HG02571 (cell line): ENCODE measurements at regions not wholly inside any gene's neighbourhood (a gene's known extent, or its start where the extent isn't known, plus 50 kb on each side); places are given as distances from the start of the nearest gene placed in this dataset.
"Not testable (repeated sequence)": the region's sequence is repeated elsewhere in the genome, so short reads cannot be mapped to it uniquely, and the experiment has no call there.

Source experiments
- ATAC-seq: cut with Tn5 transposase; IDR thresholded peaks from one replicate; pipeline ENCODE4 v1.9.1; 2021; ENCODE audit warnings: mild to moderate bottlenecking, moderate library complexity; ENCODE audit not compliant: unreplicated experiment

DNA sequence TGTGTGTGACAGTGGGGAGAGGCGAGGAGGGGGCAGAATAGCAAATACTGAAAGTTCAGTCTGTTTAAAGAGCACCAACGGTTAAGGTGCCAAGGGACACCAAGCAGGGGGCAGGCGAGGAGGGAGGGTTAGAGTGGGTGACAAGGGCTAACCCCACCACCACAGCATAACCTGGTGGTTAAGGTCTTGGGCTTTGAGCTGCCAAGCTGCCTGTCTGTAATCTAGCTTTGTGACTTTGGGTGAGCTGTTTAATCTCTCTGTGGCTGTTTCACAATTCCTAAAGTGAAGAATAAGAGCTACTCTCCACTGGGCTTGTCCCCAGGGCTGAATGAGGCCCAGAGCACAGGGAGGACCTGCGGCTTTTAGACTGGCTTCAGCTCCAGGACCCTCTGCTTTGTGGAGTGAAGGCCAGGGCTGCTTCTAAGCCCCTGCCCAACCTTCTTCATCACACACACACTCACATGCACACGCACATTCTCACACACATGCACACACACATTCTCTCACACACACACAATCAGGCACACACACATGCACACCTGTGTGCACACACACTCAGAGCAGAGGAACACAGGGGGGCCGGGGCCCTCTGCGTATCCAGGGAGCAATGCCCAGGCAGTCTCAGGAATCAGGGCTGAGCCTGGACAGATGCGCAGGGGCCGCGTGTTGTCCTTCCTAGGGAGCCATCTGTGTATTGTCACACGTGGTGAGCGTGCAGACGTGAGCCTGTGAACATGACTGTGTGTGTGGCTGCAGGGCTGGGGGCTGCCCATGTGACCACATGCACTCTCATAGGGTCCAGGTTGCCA is 101.6 kb upstream of the TARDBP start:
- ATAC-seq, result no peak

DNA sequence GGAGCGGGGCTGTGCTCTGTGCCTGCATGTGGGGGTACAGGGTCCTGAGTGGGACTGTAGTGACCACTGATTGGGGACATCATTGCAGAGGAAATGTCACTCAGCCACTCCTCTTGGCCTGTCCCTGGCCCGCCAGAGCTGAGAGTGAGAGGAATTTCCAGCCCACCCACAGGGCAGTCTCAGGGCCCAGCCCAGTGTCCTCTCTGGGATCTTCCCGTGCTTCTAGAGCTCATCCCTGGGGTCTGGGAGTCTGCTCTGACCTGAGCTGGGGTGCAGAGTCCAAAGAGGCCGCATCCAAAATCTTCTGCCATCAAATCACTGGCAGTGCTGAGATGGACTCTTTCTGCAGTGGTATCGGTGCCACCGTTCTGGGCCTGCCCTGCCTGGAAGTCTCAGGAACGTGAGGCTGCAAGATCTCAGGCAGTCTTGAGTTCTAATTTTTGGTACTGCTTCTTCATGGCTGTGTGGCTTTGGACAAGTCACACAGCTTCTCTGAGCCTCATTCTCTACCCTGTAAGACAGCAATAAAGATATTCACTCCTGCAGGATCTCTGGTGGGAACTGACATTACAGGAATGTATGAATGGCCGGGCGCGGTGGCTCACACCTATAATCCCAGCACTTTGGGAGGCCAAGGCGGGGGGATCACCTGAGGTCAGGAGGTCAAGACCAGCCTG is 100.8 kb upstream of the TARDBP start:
- no peak for ATAC-seq

DNA sequence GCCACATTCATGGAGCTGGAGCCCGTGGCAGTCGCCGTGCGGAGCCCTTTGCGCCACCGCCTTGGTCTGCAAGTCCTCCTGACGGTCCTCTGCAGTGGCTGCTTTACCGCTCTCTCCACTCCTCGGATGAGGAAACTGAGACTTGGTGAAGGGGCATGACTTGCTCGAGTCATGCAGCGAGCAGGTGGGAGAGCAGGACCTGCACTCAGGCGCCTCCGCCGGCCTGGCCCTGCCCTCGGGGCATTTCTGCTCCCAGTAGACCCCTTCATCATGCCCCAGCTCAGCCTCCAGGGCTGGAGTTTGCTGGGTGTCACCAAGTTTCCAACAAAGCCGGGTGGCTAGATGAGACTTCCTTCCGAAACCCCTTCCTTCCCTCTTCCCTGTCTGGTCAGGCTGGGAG is 100.0 kb upstream of the TARDBP start:
- ATAC-seq, result no peak

DNA sequence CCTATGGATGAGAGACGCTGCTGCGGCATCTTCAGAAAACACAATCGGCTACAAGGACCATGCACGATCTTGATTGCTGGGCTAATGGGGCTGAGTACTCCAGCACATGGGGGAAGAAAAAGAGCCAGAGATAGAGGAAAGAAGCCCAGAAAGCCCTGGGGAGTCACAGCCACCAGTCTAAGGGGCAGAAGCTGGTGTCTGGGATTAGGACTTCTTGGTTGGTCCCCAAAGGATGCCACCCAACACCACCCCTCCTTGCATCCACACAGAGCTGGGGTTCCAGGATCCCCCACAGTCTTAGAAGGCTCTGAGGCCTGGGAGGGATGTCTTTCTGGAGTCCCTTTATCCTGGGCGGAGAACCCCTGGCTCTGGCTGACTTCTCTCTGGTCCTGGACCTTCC is 98.4 kb upstream of the TARDBP start:
- ATAC-seq, result no peak

DNA sequence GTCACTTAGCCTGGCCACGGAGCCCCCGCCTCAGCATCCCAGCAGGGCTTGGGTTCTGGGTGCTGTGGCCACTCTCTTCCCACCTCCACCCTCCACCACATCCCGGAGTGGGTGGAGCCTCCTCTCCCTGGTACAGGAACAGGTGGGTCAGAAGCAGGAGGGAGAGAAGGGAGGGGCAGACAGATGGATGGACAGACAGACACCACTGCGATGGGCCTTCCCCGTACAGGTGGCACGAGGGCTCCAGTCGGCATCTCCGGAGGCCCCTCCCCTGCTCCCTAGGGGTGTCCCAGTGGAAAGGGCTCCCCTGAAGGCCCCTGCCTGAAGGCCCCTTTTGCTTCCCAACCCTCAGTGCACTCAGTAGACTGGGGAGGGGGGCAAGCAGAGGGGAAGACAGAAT is 96.9 kb upstream of the TARDBP start:
- no peak for ATAC-seq

DNA sequence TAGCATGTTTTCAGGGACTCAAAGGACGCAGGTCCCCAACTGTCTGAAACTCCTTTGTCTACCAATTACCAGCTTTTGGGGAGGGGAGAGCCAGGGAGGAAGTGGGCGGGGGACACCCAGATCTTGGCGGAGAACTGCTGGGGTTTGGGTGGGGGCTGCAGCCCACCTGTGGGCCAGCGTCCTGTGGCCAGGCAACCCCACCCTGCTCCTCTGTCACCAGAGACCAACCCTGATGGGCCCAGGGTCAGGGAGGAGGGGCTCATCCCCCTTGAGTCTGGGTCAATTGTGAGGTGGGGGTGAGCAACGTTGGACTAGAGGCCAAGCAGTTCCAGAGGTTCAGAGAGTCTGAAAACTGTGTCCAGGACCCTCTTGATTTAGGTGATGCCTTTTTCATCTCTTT is 96.1 kb upstream of the TARDBP start:
- ATAC-seq, result no peak

DNA sequence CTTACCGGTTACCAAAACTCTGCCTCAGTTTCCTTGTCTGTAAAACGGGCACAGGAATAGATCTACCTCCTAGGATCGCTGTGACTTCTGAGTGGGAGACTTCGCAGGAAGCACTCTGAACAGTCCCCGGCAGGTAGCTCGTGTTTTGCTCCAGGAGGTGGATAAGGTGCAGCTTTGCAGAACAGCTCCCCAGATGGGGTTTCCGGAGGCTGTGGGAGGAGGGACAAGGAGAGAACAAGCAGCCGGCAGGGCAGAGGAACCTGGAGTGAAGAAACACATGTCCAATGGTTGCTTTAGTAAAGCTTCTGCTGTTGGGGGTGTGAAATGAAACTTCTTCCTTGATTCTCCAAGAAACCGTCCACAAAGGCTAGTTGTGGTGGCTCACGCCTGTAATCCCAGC is 95.5 kb upstream of the TARDBP start:
- ATAC-seq, result no peak

DNA sequence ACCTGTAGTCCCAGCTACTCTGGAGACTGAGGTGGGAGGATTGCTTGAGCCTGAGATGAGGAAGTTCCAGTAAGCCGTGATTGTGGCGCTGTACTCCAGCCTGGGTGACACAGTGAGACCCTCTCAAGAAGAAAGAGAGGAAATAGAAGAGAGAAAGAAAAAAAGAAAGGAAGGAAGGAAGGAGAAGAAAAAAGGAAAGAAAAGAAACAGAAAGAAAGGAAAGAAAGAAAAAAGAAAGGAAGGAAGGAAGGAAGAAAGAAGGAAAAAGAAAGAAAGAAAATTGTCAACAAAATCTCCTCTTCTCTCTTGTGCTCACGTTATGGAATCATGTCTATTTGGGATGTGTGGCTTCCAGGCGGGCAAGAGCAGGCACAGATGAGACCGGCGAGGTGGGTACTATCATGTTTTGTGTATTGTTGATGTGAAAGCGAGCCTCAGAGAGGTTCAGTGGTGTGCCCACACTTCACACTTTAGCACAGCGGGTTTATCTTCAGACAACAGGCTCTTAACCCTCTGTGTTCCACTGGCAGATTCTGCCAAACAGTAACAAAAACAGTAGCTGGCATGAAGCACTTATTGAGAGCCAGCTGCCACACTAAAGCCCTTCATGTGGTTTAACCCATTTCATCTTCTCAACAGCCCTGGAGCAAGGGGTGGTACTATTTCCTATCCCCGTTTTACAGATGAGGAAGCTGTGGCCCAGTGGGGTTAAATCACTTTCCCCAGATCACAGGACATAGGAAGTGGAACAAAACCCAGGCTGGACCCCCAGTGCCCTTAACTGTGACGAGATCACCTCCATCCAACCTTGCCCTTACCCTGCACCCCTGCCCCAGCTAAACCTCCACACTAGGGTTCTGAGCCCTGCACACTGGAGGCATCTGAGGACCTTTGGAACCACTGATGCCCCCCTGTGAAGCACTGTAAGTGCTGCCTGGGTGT is 94.7 kb upstream of the TARDBP start:
- no peak for ATAC-seq

DNA sequence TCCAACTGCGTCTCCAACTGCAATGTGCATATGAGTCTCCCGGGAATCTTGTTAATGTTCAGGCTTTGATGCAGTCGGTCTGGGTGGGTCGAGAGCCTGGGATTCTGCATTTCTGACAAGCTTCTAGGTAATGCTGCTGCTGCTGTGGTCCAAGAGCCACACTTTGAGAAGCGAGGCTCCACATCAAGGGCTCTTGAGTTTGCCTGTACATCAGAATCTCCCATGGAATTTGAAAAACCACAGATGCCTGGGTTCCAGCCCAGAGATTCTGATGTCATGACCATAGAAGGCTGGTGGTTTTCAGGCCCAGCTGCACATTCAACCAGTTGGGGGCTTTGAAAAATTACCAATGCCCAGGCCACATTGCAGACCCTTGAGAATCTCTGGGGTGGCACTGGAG is 93.9 kb upstream of the TARDBP start:
- ATAC-seq, result no peak

DNA sequence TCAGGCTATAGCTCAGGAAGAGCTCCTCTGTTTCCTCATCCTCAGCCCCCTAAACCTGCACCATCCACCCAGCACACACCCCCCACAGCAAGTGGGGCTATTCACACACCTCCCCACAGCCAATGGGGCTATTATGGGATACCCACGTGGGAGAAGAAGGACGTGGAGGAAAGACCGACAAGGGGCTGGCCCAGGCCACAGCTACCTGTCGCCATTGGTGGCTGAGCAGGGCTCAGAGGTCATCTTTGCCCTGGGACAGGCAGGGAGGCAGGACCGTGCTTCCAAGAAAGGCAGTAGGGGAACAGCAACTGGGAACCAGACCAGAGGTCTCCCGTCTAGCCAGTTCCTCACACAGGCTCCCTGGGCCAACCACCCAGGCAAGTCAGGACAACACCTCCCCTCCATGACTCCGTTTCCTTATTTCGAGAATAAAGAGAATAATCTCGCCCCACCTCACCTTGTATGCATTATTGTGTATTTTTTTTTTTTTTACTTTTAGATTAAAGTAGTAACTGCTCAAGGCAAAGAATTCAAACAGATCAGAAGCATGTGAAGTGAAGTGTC is 92.3 kb upstream of the TARDBP start:
- ATAC-seq, result no peak

DNA sequence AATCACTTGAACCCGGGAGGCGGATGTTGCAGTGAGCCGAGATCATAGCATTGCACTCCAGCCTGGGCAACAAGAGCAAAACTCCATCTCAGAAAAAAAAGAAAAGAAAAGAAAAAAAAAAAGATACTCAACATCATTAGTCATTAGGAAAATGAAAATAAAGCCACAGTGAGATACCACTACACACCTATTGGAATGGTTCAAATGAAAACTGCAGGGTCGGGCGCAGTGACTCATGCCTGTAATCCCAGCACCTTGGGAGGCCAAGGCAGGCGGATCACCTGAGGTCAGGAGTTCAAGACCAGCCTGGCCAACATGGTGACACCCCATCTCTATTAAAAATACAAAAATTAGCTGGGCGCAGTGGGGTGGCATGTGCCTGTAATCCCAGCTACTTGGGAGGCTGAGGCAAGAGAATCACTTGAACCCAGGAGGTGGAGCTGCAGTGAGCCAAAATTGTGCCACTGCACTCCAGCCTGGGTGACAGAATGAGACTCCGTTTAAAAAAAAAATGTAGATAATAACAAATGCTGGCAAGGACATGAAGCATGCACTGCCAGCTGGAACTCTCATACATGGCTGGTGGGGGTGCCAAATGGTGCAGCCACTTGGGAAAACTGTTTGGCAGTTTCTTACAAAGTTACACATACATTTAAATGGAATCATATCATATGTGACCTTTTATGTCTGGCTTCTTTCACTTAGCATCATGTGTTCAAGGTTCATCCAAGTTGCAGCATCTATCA is 90.0 kb upstream of the TARDBP start:
- not testable (repeated sequence) for ATAC-seq

DNA sequence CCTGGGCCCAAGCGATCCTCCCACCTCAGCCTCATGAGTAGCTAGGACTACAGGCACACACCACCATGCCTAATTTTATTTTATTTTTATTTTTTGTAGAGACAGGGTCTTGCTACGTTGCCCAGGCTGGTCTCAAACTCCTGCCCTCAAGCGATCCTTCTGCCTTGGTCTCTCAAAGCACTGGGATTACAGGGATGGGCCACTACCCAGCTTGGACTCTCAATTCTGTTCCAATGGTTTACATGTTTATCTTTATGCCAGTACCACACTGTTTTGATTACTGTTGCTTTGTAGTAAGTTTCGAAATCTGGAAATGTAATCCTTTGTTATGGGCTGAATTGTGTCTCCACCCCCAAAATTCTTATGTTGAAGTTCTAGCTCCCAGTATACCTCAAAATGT is 88.4 kb upstream of the TARDBP start:
- no peak for ATAC-seq

DNA sequence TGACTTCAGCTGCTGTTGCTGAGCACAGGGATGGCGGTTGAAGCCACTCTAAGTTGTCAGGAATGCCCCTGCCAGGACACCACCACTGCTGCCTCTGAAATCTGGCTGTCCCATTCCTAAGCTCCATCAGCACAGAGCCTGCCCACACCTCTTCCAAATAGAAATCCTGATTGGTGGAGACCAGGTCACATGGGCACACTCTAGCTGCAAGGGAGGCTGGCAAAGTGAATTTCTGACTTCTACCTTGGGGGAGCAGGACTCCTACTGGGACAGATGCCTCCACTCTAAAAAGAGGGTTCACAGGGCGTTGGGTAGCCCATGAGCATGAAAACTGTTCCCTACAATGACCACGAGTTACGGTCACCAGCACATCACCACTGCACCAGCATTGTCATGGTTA is 83.8 kb upstream of the TARDBP start:
- ATAC-seq, result no peak

DNA sequence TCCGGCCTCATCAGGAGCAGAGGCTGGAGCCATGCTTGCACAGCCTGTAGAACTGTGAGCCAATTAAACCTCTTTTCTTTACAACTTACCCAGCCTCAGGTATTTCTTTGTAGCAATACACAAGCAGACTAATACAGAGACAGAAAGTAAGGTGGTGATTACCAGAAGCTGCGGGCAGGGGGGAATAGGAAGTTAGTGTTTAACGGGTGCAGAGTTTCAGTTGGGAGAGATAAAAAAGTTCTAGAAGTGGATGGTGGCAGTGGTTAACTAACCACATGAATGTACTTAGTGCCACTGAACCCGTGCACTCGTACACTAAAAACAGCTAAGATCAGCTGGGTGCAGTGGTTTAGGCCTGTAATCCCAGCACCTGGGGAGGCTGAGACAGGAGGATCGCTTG is 80.4 kb upstream of the TARDBP start:
- ATAC-seq, result no peak

DNA sequence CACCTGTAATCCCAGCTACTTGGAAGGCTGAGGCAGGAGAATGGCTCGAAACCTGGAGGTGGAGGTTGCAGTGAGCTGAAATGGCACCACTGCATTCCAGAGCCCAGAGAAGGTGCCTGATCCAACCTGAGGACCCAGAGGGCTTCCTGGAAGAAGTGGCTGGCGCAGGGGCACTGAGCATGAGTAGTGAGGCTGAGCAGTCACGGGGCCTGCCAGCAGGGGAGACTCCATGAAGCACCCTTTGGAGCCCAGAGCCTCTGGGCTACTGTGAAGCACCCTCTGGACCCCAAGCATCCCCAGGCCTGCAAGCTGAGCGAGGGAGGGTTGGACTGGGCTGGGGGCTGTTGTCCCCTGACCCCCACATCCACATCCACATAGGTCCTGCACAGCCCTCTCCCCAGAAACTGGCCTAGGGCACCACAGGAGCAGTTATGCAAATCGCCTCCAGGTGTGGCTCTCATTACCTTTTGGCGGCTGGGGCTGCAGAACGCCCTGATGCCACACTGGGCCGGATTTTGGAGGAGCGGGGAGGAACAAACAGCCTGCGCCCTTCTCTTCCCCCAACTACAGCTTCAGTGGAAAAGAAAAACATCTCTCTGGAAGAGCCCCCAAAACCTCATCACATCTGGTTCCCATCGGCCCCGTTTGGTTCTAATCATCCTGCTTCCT is 78.2 kb upstream of the TARDBP start:
- no peak for ATAC-seq

DNA sequence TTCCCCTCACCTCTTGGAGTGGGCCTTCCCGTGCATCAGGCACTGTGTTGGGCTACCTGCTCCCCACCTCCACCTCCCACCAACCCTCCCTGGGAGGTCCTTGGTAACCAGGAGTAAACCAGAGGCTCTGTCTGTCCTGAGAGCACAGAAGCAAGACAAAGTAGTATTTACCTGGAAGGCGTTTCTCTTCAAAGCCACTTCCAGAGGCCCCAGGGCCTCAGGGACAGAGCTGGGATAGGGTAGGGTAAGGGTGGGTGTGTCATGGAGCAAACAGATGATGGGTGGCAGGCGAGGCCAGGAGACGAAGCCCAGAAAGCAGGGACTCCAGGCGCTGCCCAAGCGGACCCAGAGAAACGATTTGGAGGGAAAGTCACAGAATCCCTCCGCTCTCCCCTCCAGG is 77.2 kb upstream of the TARDBP start:
- no peak for ATAC-seq

DNA sequence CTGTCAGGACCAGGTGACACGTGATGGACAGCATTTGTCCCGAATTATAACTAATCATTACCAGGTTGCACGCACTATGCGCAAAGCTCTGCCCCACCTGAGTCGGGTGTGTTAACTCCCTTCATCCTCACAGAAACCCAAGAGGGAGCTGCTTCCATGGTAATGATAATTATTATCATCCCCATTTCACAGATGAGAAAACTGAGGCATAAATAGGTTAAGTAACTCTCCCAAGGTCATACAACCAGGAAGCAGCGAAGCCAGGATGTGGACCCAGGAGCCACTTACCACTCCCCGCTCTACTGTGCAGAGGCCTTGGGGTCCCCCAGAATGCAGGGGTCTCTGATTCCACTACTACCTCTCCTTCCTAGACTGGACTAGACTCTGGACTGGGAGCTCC is 76.7 kb upstream of the TARDBP start:
- ATAC-seq, result no peak

DNA sequence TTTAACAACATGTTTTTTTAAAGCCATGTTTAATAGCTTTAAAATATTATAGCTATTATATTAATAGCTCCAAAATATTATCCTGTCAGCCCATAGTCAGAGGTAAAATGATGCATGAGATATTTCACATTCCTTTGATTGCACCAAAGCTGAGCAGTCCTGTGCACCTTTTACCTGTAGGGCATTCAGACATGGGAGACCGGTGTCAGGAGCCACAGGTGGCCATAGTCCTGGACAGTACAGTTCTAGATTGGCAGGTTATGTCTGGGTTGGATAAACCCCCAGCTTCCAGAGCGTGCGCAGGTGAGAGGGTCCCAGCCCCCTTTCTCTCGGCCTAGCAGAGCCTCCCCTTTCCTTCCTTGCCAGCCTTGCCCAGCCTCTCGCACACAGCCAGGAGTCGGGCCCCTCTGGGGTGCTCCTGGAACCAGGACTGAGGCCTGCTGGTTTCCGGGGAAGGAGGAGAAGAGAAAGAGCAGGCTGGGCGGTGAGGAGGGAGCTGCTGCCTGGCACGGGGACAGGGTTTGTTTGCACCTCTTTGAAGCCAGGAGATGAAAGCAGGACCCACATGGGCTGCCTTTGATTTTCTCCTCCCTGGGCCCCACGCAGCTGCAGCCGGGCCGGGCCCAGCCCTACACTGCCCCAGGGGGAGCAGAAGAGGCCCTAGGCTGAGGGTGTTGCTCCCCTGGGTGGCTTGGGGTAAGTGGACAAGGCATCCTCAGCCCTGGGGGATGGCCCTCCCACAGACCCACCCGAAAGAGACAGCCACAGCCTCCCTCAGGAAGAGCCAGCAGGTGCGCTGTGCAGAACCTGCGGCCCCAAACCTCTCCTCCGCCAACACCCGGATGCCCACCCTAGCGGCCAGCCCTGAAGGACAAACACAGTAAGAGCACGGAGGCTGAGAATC is 75.2 kb upstream of the TARDBP start:
- ATAC-seq, result no peak
